ENCODE measurements at regions not wholly inside any gene's neighbourhood (a gene's known extent, or its start where the extent isn't known, plus 50 kb on each side); places are given as distances from the start of the nearest gene placed in this dataset.
"Not testable (repeated sequence)": the region's sequence is repeated elsewhere in the genome, so short reads cannot be mapped to it uniquely, and the experiment has no call there.

- not testable (repeated sequence) for DNase-seq (ENCODE audit: low spot score)
Observed at GRCh38 chrX:131893857-131894256, 129.2 kb upstream of the STK26 start.

- peak; percentile 74 for DNase-seq (ENCODE audit: low spot score)
Observed at GRCh38 chrX:131894995-131895394, 128.1 kb upstream of the STK26 start.

GRCh38 chrX:131895807-131896206 lies 127.3 kb upstream of the STK26 start:
- DNase-seq (ENCODE audit: low spot score) = no peak

GRCh38 chrX:131901546-131901945 lies 121.6 kb upstream of the STK26 start:
- DNase-seq (ENCODE audit: low spot score) = no peak

GRCh38 chrX:131907488-131908314 lies 115.4 kb upstream of the STK26 start:
- no peak for DNase-seq (ENCODE audit: low spot score)

- no peak for DNase-seq (ENCODE audit: low spot score)
Observed at GRCh38 chrX:131910586-131910985, 112.5 kb upstream of the STK26 start.

- no peak for DNase-seq (ENCODE audit: low spot score)
Observed at GRCh38 chrX:131915488-131915887, 107.6 kb upstream of the STK26 start.

GRCh38 chrX:131917588-131917987 lies 105.5 kb upstream of the STK26 start:
- no peak for DNase-seq (ENCODE audit: low spot score)

GRCh38 chrX:131918839-131919238 lies 104.3 kb upstream of the STK26 start:
- DNase-seq (ENCODE audit: low spot score) = no peak

GRCh38 chrX:131923614-131924250 lies 99.4 kb upstream of the STK26 start:
- DNase-seq (ENCODE audit: low spot score) = no peak

- DNase-seq (ENCODE audit: low spot score) = no peak
Observed at GRCh38 chrX:131938749-131939148, 84.4 kb upstream of the STK26 start.

GRCh38 chrX:131942034-131942433 lies 81.1 kb upstream of the STK26 start:
- DNase-seq (ENCODE audit: low spot score) = no peak

GRCh38 chrX:131944936-131945902 lies 77.9 kb upstream of the STK26 start:
- DNase-seq (ENCODE audit: low spot score) = no peak

GRCh38 chrX:131951166-131951565 lies 71.9 kb upstream of the STK26 start:
- no peak for DNase-seq (ENCODE audit: low spot score)

GRCh38 chrX:131955099-131955777 lies 67.9 kb upstream of the STK26 start:
- DNase-seq (ENCODE audit: low spot score) = no peak

GRCh38 chrX:131958724-131959123 lies 64.4 kb upstream of the STK26 start:
- DNase-seq (ENCODE audit: low spot score) = no peak

- no peak for DNase-seq (ENCODE audit: low spot score)
Observed at GRCh38 chrX:131970347-131970746, 52.8 kb upstream of the STK26 start.
